RWPE1 (cell line): ENCODE measurements at regions not wholly inside any gene's neighbourhood (a gene's known extent, or its start where the extent isn't known, plus 50 kb on each side); places are given as distances from the start of the nearest gene placed in this dataset.

Source experiments
- CTCF ChIA-PET: fragments of 350-600 bp; sonication (Branson Sonifier 250); formaldehyde crosslinking; extraction: SDS; loops from one replicate; lab custom pipeline; 2021; lab: Yijun Ruan, JAX
- POLR2A ChIA-PET: fragments of 400-600 bp; formaldehyde crosslinking; extraction: SDS; loops from one replicate; lab custom pipeline; 2020; ENCODE audit warnings: antibody characterized with exemption; ENCODE audit not compliant: low non-redundant PET; lab: Yijun Ruan, JAX
- DNase-seq: peaks from one replicate; pipeline ENCODE4 v3.0.0; 2012; ENCODE audit warnings: low spot score
- H3K27ac ChIP-seq: fragments of 450-650 bp; 2 replicates; pipeline ENCODE4 v1.5.1; 2017
- TF ChIP-seq, protein P1 (sequence below): fragments of 450-650 bp; conservative IDR thresholded peaks from 2 replicates; pipeline ENCODE4 v1.5.1; 2017; ENCODE audit warnings: low read depth, mild to moderate bottlenecking

- TF ChIP-seq, protein P1, sequence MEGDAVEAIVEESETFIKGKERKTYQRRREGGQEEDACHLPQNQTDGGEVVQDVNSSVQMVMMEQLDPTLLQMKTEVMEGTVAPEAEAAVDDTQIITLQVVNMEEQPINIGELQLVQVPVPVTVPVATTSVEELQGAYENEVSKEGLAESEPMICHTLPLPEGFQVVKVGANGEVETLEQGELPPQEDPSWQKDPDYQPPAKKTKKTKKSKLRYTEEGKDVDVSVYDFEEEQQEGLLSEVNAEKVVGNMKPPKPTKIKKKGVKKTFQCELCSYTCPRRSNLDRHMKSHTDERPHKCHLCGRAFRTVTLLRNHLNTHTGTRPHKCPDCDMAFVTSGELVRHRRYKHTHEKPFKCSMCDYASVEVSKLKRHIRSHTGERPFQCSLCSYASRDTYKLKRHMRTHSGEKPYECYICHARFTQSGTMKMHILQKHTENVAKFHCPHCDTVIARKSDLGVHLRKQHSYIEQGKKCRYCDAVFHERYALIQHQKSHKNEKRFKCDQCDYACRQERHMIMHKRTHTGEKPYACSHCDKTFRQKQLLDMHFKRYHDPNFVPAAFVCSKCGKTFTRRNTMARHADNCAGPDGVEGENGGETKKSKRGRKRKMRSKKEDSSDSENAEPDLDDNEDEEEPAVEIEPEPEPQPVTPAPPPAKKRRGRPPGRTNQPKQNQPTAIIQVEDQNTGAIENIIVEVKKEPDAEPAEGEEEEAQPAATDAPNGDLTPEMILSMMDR: no peak
- DNase-seq: no peak
- CTCF ChIA-PET: no interaction called here
- H3K27ac ChIP-seq: no peak overlapping the region
- POLR2A ChIA-PET: no interaction called here
Observed at GRCh38 chr1:244196571-244197285, 145.6 kb downstream of the ZBTB18 start.

DNA sequence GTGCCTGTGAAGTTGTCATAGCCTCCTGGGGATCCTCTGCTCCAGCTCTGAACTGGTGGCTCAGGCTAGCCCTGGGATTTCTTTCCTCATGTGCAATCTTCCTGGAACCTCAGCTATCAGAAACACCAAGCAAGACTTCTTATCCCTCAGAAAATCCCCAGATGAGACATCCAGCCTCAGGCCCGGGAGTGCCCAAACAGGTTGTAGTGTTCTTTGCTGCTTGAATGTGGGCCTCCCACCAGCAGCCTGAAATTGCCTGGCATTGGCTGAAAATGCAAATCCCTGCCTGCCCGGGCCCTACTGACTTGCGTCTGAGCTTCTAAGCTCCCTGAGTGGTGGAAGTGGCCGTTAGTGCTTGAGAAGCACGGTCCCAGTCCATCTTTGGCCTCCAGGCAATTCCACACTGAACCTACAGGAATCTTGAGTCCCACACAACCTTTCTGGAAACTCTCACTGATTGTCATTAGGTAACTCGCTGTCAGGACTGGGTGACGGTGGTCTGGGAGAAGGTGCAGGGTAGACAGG is 146.8 kb downstream of the ZBTB18 start:
- H3K27ac ChIP-seq: no peak overlapping the region
- DNase-seq: peak; percentile 27
- POLR2A ChIA-PET: interaction anchor here (0.6 kb wide), 1 partner anchor 34 kb away, joined by 3 read pairs; no protein-coding TSS in a partner anchor
- CTCF ChIA-PET: no interaction called here
- TF ChIP-seq, protein P1: no peak

- ChIA-PET POLR2A (no interaction called here), CTCF (no interaction called here)
- no peak for DNase-seq
- TF ChIP-seq, protein P1: no peak
- H3K27ac ChIP-seq: no peak overlapping the region
Observed at GRCh38 chr1:244199902-244200301, 148.8 kb downstream of the ZBTB18 start.

- ChIA-PET POLR2A (no interaction called here), CTCF (no interaction called here)
- no peak overlapping the region for H3K27ac ChIP-seq
- no peak for DNase-seq
- TF ChIP-seq, protein P1: no peak
Observed at GRCh38 chr1:244200596-244200995, 149.5 kb downstream of the ZBTB18 start.

- DNase-seq: no peak
- CTCF ChIA-PET: no interaction called here
- no peak overlapping the region for H3K27ac ChIP-seq
- TF ChIP-seq, protein P1: no peak
- POLR2A ChIA-PET: no interaction called here
Observed at GRCh38 chr1:244201750-244202149, 150.7 kb downstream of the ZBTB18 start.

GRCh38 chr1:244204004-244204403 is 152.9 kb downstream of the ZBTB18 start:
- POLR2A ChIA-PET: no interaction called here
- DNase-seq: no peak
- CTCF ChIA-PET: no interaction called here
- TF ChIP-seq, protein P1: no peak
- H3K27ac ChIP-seq: no peak overlapping the region
